Neural cell (in vitro differentiated cells): ENCODE measurements at regions not wholly inside any gene's neighbourhood (a gene's known extent, or its start where the extent isn't known, plus 50 kb on each side); places are given as distances from the start of the nearest gene placed in this dataset.

Experiments used
- H2AFZ ChIP-seq: fragments of 200-600, 300-800 bp; sonication (generic), shearing (Covaris generic); 2 replicates; pipeline ENCODE4 v1.6.0; 2014; ENCODE audit warnings: low read depth, mild to moderate bottlenecking, antibody characterized with exemption, low read length, moderate library complexity
- H3F3A ChIP-seq: fragments of 200-600 bp; shearing (Covaris generic); 2 replicates; pipeline ENCODE4 v1.6.1; 2016; ENCODE audit warnings: mild to moderate bottlenecking, moderate library complexity, mixed read lengths, antibody characterized with exemption, low read length; ENCODE audit not compliant: insufficient read depth, poor library complexity, severe bottlenecking
- H3K27ac ChIP-seq: fragments of 200-600, 300-800 bp; sonication (generic), shearing (Covaris generic); 2 replicates; pipeline ENCODE4 v1.5.1; 2014; ENCODE audit warnings: mild to moderate bottlenecking, low read length, moderate library complexity
- H3K27me3 ChIP-seq: fragments of 300-800, 200-600 bp; sonication (generic), shearing (Covaris generic); 2 replicates; pipeline ENCODE4 v1.6.0; 2014; ENCODE audit warnings: mild to moderate bottlenecking, low read depth, low read length, moderate library complexity; ENCODE audit not compliant: insufficient read depth
- H3K36me3 ChIP-seq: fragments of 300-800, 200-600 bp; sonication (generic), shearing (Covaris generic); 2 replicates; pipeline ENCODE4 v1.5.1; 2014; ENCODE audit warnings: mild to moderate bottlenecking, antibody characterized with exemption, low read length, moderate library complexity; ENCODE audit not compliant: insufficient read depth
- H3K4me2 ChIP-seq: fragments of 300-800, 200-600 bp; sonication (generic), shearing (Covaris generic); 2 replicates; pipeline ENCODE4 v1.6.0; 2014; ENCODE audit warnings: mild to moderate bottlenecking, low read length
- H3K4me3 ChIP-seq: fragments of 300-800, 200-600 bp; sonication (generic), shearing (Covaris generic); 2 replicates; pipeline ENCODE4 v1.5.1; 2014; ENCODE audit warnings: mild to moderate bottlenecking, low read length, moderate library complexity
- H3K79me2 ChIP-seq: fragments of 200-600 bp; shearing (Covaris generic); replicated peaks from 2 replicates; pipeline ENCODE4 v1.6.0; 2014; ENCODE audit warnings: mild to moderate bottlenecking, low read length, moderate library complexity; ENCODE audit not compliant: insufficient read depth
- H3K9ac ChIP-seq: fragments of 300-800, 200-600 bp; sonication (generic), shearing (Covaris generic); 2 replicates; pipeline ENCODE4 v1.6.1; 2016; ENCODE audit warnings: mild to moderate bottlenecking, low read length, mixed read lengths
- H3K9me2 ChIP-seq: fragments of 200-600 bp; shearing (Covaris generic); 2 replicates; pipeline ENCODE4 v1.6.1; 2016; ENCODE audit warnings: mild to moderate bottlenecking, low read length, mixed read lengths; ENCODE audit not compliant: insufficient read depth
- H3K9me3 ChIP-seq: fragments of 200-600, 300-800 bp; sonication (generic), shearing (Covaris generic); 2 replicates; pipeline ENCODE4 v1.6.1; 2016; ENCODE audit warnings: mild to moderate bottlenecking, mixed run types, low read length, moderate library complexity, mixed read lengths
- H4K20me1 ChIP-seq: fragments of 200-600 bp; shearing (Covaris generic); 2 replicates; pipeline ENCODE4 v1.6.1; 2016; ENCODE audit warnings: mild to moderate bottlenecking, mixed run types; ENCODE audit not compliant: insufficient read depth
- EP300 ChIP-seq: fragments of 450-650 bp; conservative IDR thresholded peaks from 2 replicates; pipeline ENCODE4 v1.6.1; 2014; ENCODE audit warnings: antibody characterized with exemption, mild to moderate bottlenecking, moderate library complexity; ENCODE audit not compliant: poor library complexity, severe bottlenecking
- EZH2 ChIP-seq: fragments of 200-600, 300-800 bp; shearing (Covaris generic), sonication (generic); IDR thresholded peaks from 2 replicates; pipeline ENCODE4 v1.6.1; 2014; ENCODE audit warnings: antibody characterized with exemption, low read length, borderline replicate concordance, mild to moderate bottlenecking; ENCODE audit not compliant: insufficient read depth, poor library complexity, severe bottlenecking
- MXI1 ChIP-seq: fragments of 450-650 bp; conservative IDR thresholded peaks from 2 replicates; pipeline ENCODE4 v1.6.1; 2014; ENCODE audit warnings: antibody characterized with exemption, mild to moderate bottlenecking; ENCODE audit not compliant: poor library complexity, severe bottlenecking
- POLR2AphosphoS5 ChIP-seq: IDR thresholded peaks from 2 replicates; pipeline ENCODE4 v1.6.1; 2012
- RAD21 ChIP-seq: fragments of 450-650 bp; conservative IDR thresholded peaks from 2 replicates; pipeline ENCODE4 v1.6.1; 2014; ENCODE audit warnings: antibody characterized with exemption, mild to moderate bottlenecking, moderate library complexity
- SMC3 ChIP-seq: fragments of 450-650 bp; conservative IDR thresholded peaks from 2 replicates; pipeline ENCODE4 v1.6.1; 2014; ENCODE audit warnings: antibody characterized with exemption, mild to moderate bottlenecking, moderate library complexity; ENCODE audit not compliant: poor library complexity
- TAF1 ChIP-seq: IDR thresholded peaks from 2 replicates; pipeline ENCODE4 v1.6.1; 2012; ENCODE audit warnings: low read depth
- TF ChIP-seq, protein P1 (sequence below): fragments of 450-650 bp; IDR thresholded peaks from 2 replicates; pipeline ENCODE4 v1.5.1; 2014; ENCODE audit warnings: antibody characterized with exemption, mild to moderate bottlenecking, moderate library complexity; ENCODE audit not compliant: poor library complexity, severe bottlenecking
- TF ChIP-seq, protein P2 (sequence below): IDR thresholded peaks from 2 replicates; pipeline ENCODE4 v1.6.1; 2012; ENCODE audit warnings: borderline replicate concordance

DNA sequence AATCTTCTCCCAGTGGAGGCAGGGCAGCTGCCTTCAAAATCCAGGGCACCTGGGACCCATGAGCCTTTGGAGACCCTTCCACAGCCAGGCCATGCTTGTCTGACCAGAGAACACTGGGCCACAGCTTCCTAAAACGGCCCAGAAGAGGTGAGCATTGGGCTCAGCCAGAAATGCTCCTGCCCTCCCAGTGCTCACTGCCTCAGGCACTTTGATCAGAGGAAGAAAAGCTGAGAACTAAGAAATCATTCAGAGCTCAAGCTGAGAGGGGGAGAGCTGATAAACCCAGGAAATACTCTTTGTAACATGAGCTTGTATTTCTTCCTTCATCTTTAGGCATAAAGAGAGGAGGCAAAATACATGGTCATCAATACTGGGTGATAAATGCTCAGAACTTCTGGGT, 365.5 kb upstream of the KLHL29 start:
- Histone ChIP-seq H3K36me3 (no peaks in the 10 kb centered on the region), H3K9ac (no peak overlapping the region), H3F3A (no peaks in the 10 kb centered on the region), H2AFZ (no peak overlapping the region), H3K4me2 (no peak overlapping the region), H3K27me3 (no peaks in the 10 kb centered on the region), H3K4me3 (no peak overlapping the region), H4K20me1 (no peaks in the 10 kb centered on the region), H3K79me2 (no peaks in the 10 kb centered on the region), H3K27ac (no peak overlapping the region), H3K9me3 (no peaks in the 10 kb centered on the region), H3K9me2 (no peaks in the 10 kb centered on the region)
- TF ChIP-seq RAD21 (no peak), POLR2AphosphoS5 (no peak), MXI1 (no peak), EZH2 (no peak), TAF1 (no peak)
- TF ChIP-seq, protein P1, sequence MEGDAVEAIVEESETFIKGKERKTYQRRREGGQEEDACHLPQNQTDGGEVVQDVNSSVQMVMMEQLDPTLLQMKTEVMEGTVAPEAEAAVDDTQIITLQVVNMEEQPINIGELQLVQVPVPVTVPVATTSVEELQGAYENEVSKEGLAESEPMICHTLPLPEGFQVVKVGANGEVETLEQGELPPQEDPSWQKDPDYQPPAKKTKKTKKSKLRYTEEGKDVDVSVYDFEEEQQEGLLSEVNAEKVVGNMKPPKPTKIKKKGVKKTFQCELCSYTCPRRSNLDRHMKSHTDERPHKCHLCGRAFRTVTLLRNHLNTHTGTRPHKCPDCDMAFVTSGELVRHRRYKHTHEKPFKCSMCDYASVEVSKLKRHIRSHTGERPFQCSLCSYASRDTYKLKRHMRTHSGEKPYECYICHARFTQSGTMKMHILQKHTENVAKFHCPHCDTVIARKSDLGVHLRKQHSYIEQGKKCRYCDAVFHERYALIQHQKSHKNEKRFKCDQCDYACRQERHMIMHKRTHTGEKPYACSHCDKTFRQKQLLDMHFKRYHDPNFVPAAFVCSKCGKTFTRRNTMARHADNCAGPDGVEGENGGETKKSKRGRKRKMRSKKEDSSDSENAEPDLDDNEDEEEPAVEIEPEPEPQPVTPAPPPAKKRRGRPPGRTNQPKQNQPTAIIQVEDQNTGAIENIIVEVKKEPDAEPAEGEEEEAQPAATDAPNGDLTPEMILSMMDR: no peak
- TF ChIP-seq, protein P2, sequence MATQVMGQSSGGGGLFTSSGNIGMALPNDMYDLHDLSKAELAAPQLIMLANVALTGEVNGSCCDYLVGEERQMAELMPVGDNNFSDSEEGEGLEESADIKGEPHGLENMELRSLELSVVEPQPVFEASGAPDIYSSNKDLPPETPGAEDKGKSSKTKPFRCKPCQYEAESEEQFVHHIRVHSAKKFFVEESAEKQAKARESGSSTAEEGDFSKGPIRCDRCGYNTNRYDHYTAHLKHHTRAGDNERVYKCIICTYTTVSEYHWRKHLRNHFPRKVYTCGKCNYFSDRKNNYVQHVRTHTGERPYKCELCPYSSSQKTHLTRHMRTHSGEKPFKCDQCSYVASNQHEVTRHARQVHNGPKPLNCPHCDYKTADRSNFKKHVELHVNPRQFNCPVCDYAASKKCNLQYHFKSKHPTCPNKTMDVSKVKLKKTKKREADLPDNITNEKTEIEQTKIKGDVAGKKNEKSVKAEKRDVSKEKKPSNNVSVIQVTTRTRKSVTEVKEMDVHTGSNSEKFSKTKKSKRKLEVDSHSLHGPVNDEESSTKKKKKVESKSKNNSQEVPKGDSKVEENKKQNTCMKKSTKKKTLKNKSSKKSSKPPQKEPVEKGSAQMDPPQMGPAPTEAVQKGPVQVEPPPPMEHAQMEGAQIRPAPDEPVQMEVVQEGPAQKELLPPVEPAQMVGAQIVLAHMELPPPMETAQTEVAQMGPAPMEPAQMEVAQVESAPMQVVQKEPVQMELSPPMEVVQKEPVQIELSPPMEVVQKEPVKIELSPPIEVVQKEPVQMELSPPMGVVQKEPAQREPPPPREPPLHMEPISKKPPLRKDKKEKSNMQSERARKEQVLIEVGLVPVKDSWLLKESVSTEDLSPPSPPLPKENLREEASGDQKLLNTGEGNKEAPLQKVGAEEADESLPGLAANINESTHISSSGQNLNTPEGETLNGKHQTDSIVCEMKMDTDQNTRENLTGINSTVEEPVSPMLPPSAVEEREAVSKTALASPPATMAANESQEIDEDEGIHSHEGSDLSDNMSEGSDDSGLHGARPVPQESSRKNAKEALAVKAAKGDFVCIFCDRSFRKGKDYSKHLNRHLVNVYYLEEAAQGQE: no peak

DNA sequence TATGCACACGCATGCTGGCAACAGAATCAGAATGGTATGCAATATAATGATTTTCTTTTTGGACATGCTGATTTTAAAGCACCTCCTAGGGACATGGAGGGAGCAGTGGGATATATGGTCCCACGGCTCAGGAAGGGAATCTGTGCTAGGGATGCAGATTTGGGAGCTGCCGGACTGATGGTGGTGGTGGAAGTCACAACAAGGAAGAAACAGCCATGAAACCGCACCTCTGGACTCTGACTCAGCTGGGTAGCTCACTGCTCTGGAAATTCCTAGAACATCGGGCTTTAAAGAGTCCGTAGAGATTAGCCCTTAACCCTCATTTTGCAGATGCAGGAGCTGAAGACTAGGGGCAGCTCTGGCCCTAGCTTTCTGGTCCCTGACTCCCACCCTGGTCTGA, 364.3 kb upstream of the KLHL29 start:
- Histone ChIP-seq H3K9me3 (no peaks in the 10 kb centered on the region), H4K20me1 (no peaks in the 10 kb centered on the region), H3K4me2 (no peak overlapping the region), H3K4me3 (no peak overlapping the region), H2AFZ (no peak overlapping the region), H3K27ac (no peak overlapping the region), H3K36me3 (no peaks in the 10 kb centered on the region), H3F3A (no peaks in the 10 kb centered on the region), H3K9me2 (no peaks in the 10 kb centered on the region), H3K79me2 (no peaks in the 10 kb centered on the region), H3K27me3 (no peaks in the 10 kb centered on the region), H3K9ac (no peak overlapping the region)
- no peak for TF ChIP-seq RAD21
- TF ChIP-seq EP300: no peak
- TF ChIP-seq, protein P2: no peak
- no peak for TF ChIP-seq MXI1
- TF ChIP-seq, protein P1: no peak
- TF ChIP-seq EZH2: no peak
- no peak for TF ChIP-seq POLR2AphosphoS5
- no peak for TF ChIP-seq TAF1
- no peak for TF ChIP-seq SMC3
